Ishikawa (cell line): ENCODE measurements at regions not wholly inside any gene's neighbourhood (a gene's known extent, or its start where the extent isn't known, plus 50 kb on each side); places are given as distances from the start of the nearest gene placed in this dataset.

Experiments
- CEBPB ChIP-seq: IDR thresholded peaks from 2 replicates; pipeline ENCODE4 v1.6.1; 2012
- CREB1 ChIP-seq: IDR thresholded peaks from 2 replicates; pipeline ENCODE4 v1.6.1; 2012; ENCODE audit warnings: low read depth
- EGR1 ChIP-seq: IDR thresholded peaks from 2 replicates; pipeline ENCODE4 v1.6.1; 2012
- EP300 ChIP-seq: IDR thresholded peaks from 2 replicates; pipeline ENCODE4 v1.6.1; 2012; ENCODE audit warnings: borderline replicate concordance
- FOXM1 ChIP-seq: IDR thresholded peaks from 2 replicates; pipeline ENCODE4 v1.6.1; 2012; ENCODE audit warnings: low read depth, borderline replicate concordance
- MAX ChIP-seq: IDR thresholded peaks from 2 replicates; pipeline ENCODE4 v1.6.1; 2012
- NFIC ChIP-seq: IDR thresholded peaks from 2 replicates; pipeline ENCODE4 v1.6.1; 2012
- RAD21 ChIP-seq: IDR thresholded peaks from 2 replicates; pipeline ENCODE4 v1.6.1; 2012; ENCODE audit warnings: low read depth
- REST ChIP-seq: IDR thresholded peaks from 2 replicates; pipeline ENCODE4 v1.6.1; 2012; ENCODE audit warnings: low read depth, mild to moderate bottlenecking
- TAF1 ChIP-seq: IDR thresholded peaks from 2 replicates; pipeline ENCODE4 v1.6.1; 2012; ENCODE audit warnings: low read depth, mild to moderate bottlenecking
- TCF12 ChIP-seq: IDR thresholded peaks from 2 replicates; pipeline ENCODE4 v1.6.1; 2012; ENCODE audit warnings: low read depth
- TEAD4 ChIP-seq: IDR thresholded peaks from 2 replicates; pipeline ENCODE4 v1.6.1; 2012
- USF1 ChIP-seq: IDR thresholded peaks from 2 replicates; pipeline ENCODE4 v1.6.1; 2012
- YY1 ChIP-seq: IDR thresholded peaks from 2 replicates; pipeline ENCODE4 v1.6.1; 2012; ENCODE audit warnings: low read depth
- ZBTB7A ChIP-seq: IDR thresholded peaks from 2 replicates; pipeline ENCODE4 v1.6.1; 2012; ENCODE audit warnings: low read depth

- TF ChIP-seq MAX = peak; percentile 35; the same call in 1 of the 2 replicates
- no peak for TF ChIP-seq EGR1
- no peak for TF ChIP-seq TAF1
- TF ChIP-seq NFIC = peak; percentile 84
- TF ChIP-seq ZBTB7A = no peak
- TF ChIP-seq REST = no peak
- peak; percentile 82; the same call in 1 of the 2 replicates for TF ChIP-seq FOXM1
- peak; percentile 99 for TF ChIP-seq CEBPB
- peak; percentile 92 for TF ChIP-seq TCF12
- TF ChIP-seq TEAD4 = peak; percentile 99
- no peak for TF ChIP-seq CREB1
- no peak for TF ChIP-seq YY1
- peak; percentile 17; the same call in 1 of the 2 replicates for TF ChIP-seq RAD21
- TF ChIP-seq USF1 = no peak
- peak; percentile 96 for TF ChIP-seq EP300
Observed at GRCh38 chr6:47152666-47153403, 110.7 kb upstream of the ADGRF1 start.

- no peak for TF ChIP-seq USF1
- TF ChIP-seq TEAD4 = no peak
- TF ChIP-seq CEBPB = no peak
- no peak for TF ChIP-seq EP300
Observed at GRCh38 chr6:47151232-47151898, 109.2 kb upstream of the ADGRF1 start.

- TF ChIP-seq CEBPB (no peak), CREB1 (no peak), TAF1 (no peak), NFIC (no peak), YY1 (no peak), MAX (no peak), ZBTB7A (no peak), TCF12 (no peak), USF1 (no peak), EP300 (no peak), RAD21 (no peak), FOXM1 (no peak)
Observed at GRCh38 chr6:47149554-47149953, 107.4 kb upstream of the ADGRF1 start.

GRCh38 chr6:47149066-47149465 lies 106.9 kb upstream of the ADGRF1 start:
- TF ChIP-seq USF1 = no peak
- no peak for TF ChIP-seq YY1
- TF ChIP-seq CREB1 = no peak
- no peak for TF ChIP-seq ZBTB7A
- no peak for TF ChIP-seq NFIC
- TF ChIP-seq FOXM1 = no peak
- TF ChIP-seq CEBPB = no peak

GRCh38 chr6:47147836-47148344 lies 105.8 kb upstream of the ADGRF1 start:
- TF ChIP-seq TAF1 (no peak), NFIC (no peak), CREB1 (no peak)

GRCh38 chr6:47147175-47147727 lies 105.1 kb upstream of the ADGRF1 start:
- TF ChIP-seq USF1 = no peak
- TF ChIP-seq EGR1 = no peak
- TF ChIP-seq TEAD4 = no peak
- no peak for TF ChIP-seq YY1
- no peak for TF ChIP-seq CREB1
- TF ChIP-seq TAF1 = no peak
- no peak for TF ChIP-seq NFIC
- no peak for TF ChIP-seq CEBPB
- no peak for TF ChIP-seq MAX
- TF ChIP-seq TCF12 = no peak
- TF ChIP-seq REST = no peak
